ENCODE measurements at regions not wholly inside any gene's neighbourhood (a gene's known extent, or its start where the extent isn't known, plus 50 kb on each side); places are given as distances from the start of the nearest gene placed in this dataset.
A peak's percentile ranks its signal among the peaks of the same experiment; 100 is the strongest.

GRCh38 chr12:72082986-72083820 lies 144.6 kb downstream of the TPH2 start:
- Histone ChIP-seq H3K4me1 (ENCODE audit: control insufficient read depth in 2 of 3, insufficient read depth in 2 of 3, low read depth in 1 of 3, low read length in 3 of 3) (no peaks in the 10 kb centered on the region), H3K9me3 (ENCODE audit: control insufficient read depth in 2 of 3, insufficient read depth in 1 of 3, low read length in 3 of 3) (no peaks in the 10 kb centered on the region), H3K27ac (ENCODE audit: low read depth in 2 of 2, low read length in 2 of 2) (no peak overlapping the region), H3K4me3 (ENCODE audit: low read length in 3 of 3) (no peak overlapping the region), H3K9ac (ENCODE audit: low read length in 3 of 3) (no peak overlapping the region), H3K36me3 (ENCODE audit: control insufficient read depth in 2 of 3, insufficient read depth in 3 of 3, low read length in 3 of 3) (no peaks in the 10 kb centered on the region), H3K27me3 (ENCODE audit: control insufficient read depth, insufficient read depth, low read length) (no peaks in the 10 kb centered on the region)
- TF ChIP-seq CTCF (IDR thresholded peaks at IDR 0.05; ENCODE audit: borderline replicate concordance, extremely low read depth, insufficient read depth): no peak
- DNase-seq (no peak), FAIRE-seq (no peak)
- intact Hi-C loops (cut with DNase I): no loop called here

GRCh38 chr12:72084061-72084460 lies 145.4 kb downstream of the TPH2 start:
- intact Hi-C loops (cut with DNase I): no loop called here
- Histone ChIP-seq H3K4me1 (ENCODE audit: control insufficient read depth in 2 of 3, insufficient read depth in 2 of 3, low read depth in 1 of 3, low read length in 3 of 3) (no peaks in the 10 kb centered on the region), H3K9ac (ENCODE audit: low read length in 3 of 3) (no peak overlapping the region), H3K36me3 (ENCODE audit: control insufficient read depth in 2 of 3, insufficient read depth in 3 of 3, low read length in 3 of 3) (no peaks in the 10 kb centered on the region), H3K4me3 (ENCODE audit: low read length in 3 of 3) (no peak overlapping the region), H3K27ac (ENCODE audit: low read depth in 2 of 2, low read length in 2 of 2) (no peak overlapping the region), H3K27me3 (ENCODE audit: control insufficient read depth, insufficient read depth, low read length) (no peaks in the 10 kb centered on the region), H3K9me3 (ENCODE audit: control insufficient read depth in 2 of 3, insufficient read depth in 1 of 3, low read length in 3 of 3) (no peaks in the 10 kb centered on the region)
- no peak for DNase-seq
- no peak for FAIRE-seq
- TF ChIP-seq CTCF (IDR thresholded peaks at IDR 0.05; ENCODE audit: borderline replicate concordance, extremely low read depth, insufficient read depth): no peak

- Histone ChIP-seq H3K27ac (ENCODE audit: low read depth in 2 of 2, low read length in 2 of 2) (no peak overlapping the region), H3K4me3 (ENCODE audit: low read length in 3 of 3) (no peak overlapping the region), H3K9ac (ENCODE audit: low read length in 3 of 3) (no peak overlapping the region), H3K4me1 (ENCODE audit: control insufficient read depth in 2 of 3, insufficient read depth in 2 of 3, low read depth in 1 of 3, low read length in 3 of 3) (no peaks in the 10 kb centered on the region), H3K27me3 (ENCODE audit: control insufficient read depth, insufficient read depth, low read length) (no peaks in the 10 kb centered on the region), H3K9me3 (ENCODE audit: control insufficient read depth in 2 of 3, insufficient read depth in 1 of 3, low read length in 3 of 3) (no peaks in the 10 kb centered on the region), H3K36me3 (ENCODE audit: control insufficient read depth in 2 of 3, insufficient read depth in 3 of 3, low read length in 3 of 3) (no peaks in the 10 kb centered on the region)
- intact Hi-C loops (cut with DNase I): no loop called here
- peak in 1 of 5 donors; percentile 5 for DNase-seq
- no peak for FAIRE-seq
- TF ChIP-seq CTCF (IDR thresholded peaks at IDR 0.05; ENCODE audit: borderline replicate concordance, extremely low read depth, insufficient read depth): no peak
These were observed 146.2 kb downstream of the TPH2 start for GRCh38 chr12:72084880-72085279.
